PFSK-1 (cell line): ENCODE measurements at regions not wholly inside any gene's neighbourhood (a gene's known extent, or its start where the extent isn't known, plus 50 kb on each side); places are given as distances from the start of the nearest gene placed in this dataset.

Experiments
- FOXP2 ChIP-seq: optimal IDR thresholded peaks from 2 replicates; pipeline ENCODE3; 2011; ENCODE audit warnings: borderline replicate concordance, control low read depth, inconsistent platforms; ENCODE audit not compliant: insufficient read depth; ENCODE audit errors: extremely low read length, extremely low read depth
- POLR2AphosphoS5 ChIP-seq: IDR thresholded peaks from 2 replicates; pipeline ENCODE4 v1.6.1; 2012; ENCODE audit warnings: low read depth, mild to moderate bottlenecking, control low read depth, low read length, moderate library complexity
- REST ChIP-seq, 2 experiments: IDR thresholded peaks; 2 replicates each; pipeline versions ENCODE4 v1.6.1 to v1.8.0; 2011 to 2012; ENCODE audit warnings: low read depth in 2 of 2, low read length in 2 of 2, control low read depth in 1 of 2, inconsistent platforms in 1 of 2, mild to moderate bottlenecking in 1 of 2, moderate library complexity in 1 of 2; ENCODE audit not compliant: insufficient read depth in 1 of 2
- SIN3A ChIP-seq: IDR thresholded peaks from 2 replicates; pipeline ENCODE4 v1.6.1; 2012; ENCODE audit warnings: mild to moderate bottlenecking, low read length, moderate library complexity, borderline replicate concordance; ENCODE audit not compliant: insufficient read depth
- TAF1 ChIP-seq: IDR thresholded peaks from 2 replicates; pipeline ENCODE4 v1.6.1; 2012; ENCODE audit warnings: low read length, control low read depth, borderline replicate concordance; ENCODE audit not compliant: insufficient read depth

- TF ChIP-seq REST (IDR thresholded peaks at IDR 0.05; ENCODE audit: insufficient read depth in 1 of 2, low read depth in 2 of 2, low read length in 2 of 2) (no peak), FOXP2 (no peak), SIN3A (no peak), POLR2AphosphoS5 (no peak), TAF1 (no peak)
Measured at GRCh38 chr2:138428710-138429440, 72.7 kb upstream of the SPOPL start.

- TF ChIP-seq POLR2AphosphoS5 (no peak), SIN3A (no peak), TAF1 (no peak), FOXP2 (no peak), REST (IDR thresholded peaks at IDR 0.05; ENCODE audit: insufficient read depth in 1 of 2, low read depth in 2 of 2, low read length in 2 of 2) (no peak)
Measured at GRCh38 chr2:138430181-138430580, 71.4 kb upstream of the SPOPL start.

GRCh38 chr2:138432971-138433370 is 68.6 kb upstream of the SPOPL start:
- TF ChIP-seq SIN3A = no peak

- no peak for TF ChIP-seq SIN3A
- no peak for TF ChIP-seq REST (IDR thresholded peaks at IDR 0.05; ENCODE audit: insufficient read depth in 1 of 2, low read depth in 2 of 2, low read length in 2 of 2)
- TF ChIP-seq FOXP2 = no peak
Measured at GRCh38 chr2:138433995-138434951, 67.3 kb upstream of the SPOPL start.

- TF ChIP-seq POLR2AphosphoS5 = no peak
- TF ChIP-seq FOXP2 = no peak
- TF ChIP-seq REST (IDR thresholded peaks at IDR 0.05; ENCODE audit: insufficient read depth in 1 of 2, low read depth in 2 of 2, low read length in 2 of 2) = no peak
- TF ChIP-seq TAF1 = no peak
- no peak for TF ChIP-seq SIN3A
Measured at GRCh38 chr2:138435701-138436100, 65.9 kb upstream of the SPOPL start.
